Thoracic aorta (tissue), 2 donors: ENCODE measurements at regions not wholly inside any gene's neighbourhood (a gene's known extent, or its start where the extent isn't known, plus 50 kb on each side); places are given as distances from the start of the nearest gene placed in this dataset.

Experiments used
- ATAC-seq: fragments of 150-250 bp; one replicate; pipeline ENCODE4 v1.8.0; 2017; ENCODE audit warnings: low read depth; ENCODE audit not compliant: insufficient number of reproducible peaks, low FRiP score
- DNase-seq: peaks from one replicate; pipeline ENCODE4 v3.0.0-alpha.2; 2020; ENCODE audit warnings: low spot score
- H3K27ac ChIP-seq, 2 donors: fragments of 200-600 bp; sonication (generic); 1 replicate in 1 of 2; 2 replicates in 1 of 2; pipeline ENCODE4 v1.5.1; 2016; ENCODE audit warnings: mild to moderate bottlenecking in 2 of 2, moderate library complexity in 2 of 2
- H3K27me3 ChIP-seq: fragments of 200-600 bp; sonication (generic); replicated peaks from 2 replicates; pipeline ENCODE4 v1.6.0; 2016; ENCODE audit warnings: mild to moderate bottlenecking; ENCODE audit not compliant: insufficient read depth
- H3K36me3 ChIP-seq: fragments of 200-600 bp; sonication (generic); one replicate; pipeline ENCODE4 v1.5.1; 2016
- H3K4me1 ChIP-seq, 2 donors: fragments of 200-600 bp; sonication (generic); 1 replicate in 1 of 2; 2 replicates in 1 of 2; pipeline versions ENCODE4 v1.5.1 to v1.6.0; 2016; ENCODE audit warnings: low read depth in 2 of 2, mild to moderate bottlenecking in 1 of 2; ENCODE audit not compliant: control insufficient read depth in 1 of 2
- H3K4me3 ChIP-seq: fragments of 200-600 bp; sonication (generic); 2 replicates; pipeline ENCODE4 v1.5.1; 2016; ENCODE audit warnings: mild to moderate bottlenecking
- H3K9me3 ChIP-seq: fragments of 200-600 bp; sonication (generic); 2 replicates; pipeline ENCODE4 v1.5.1; 2016
- CTCF ChIP-seq: fragments of 200-600 bp; sonication (generic); IDR thresholded peaks from one replicate; pipeline ENCODE4 v1.5.1; 2019; ENCODE audit warnings: antibody characterized with exemption

DNA sequence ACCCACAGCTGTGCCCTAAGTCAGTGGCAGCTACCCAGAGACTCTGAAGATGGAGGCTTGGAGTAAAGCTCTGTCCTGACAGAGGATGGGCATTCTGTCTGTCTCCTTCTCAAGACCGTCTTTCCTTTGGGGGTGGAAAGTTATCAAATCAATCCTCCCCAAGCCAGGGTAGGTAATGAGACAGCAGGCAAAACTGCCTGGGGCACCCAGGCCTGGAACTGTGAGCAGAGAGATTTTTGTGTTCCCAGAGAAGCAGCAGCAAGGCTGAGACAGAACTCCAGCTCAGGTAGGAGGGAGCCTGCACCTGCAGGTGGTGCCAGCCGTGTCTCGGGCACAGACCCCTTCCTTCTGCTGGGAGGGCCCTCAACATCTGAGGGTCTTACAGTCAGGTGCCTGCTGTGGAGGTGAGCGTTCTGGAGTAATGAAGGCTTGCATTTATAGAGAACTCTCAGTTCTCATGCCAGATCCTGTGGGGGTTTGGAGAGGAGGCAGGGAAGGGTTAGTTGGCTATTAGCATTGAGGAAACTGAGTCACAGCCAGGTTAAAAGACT is 95.6 kb downstream of the RIPK4 start:
- DNase-seq, result no peak
- no peak for TF ChIP-seq CTCF
- H3K4me3 ChIP-seq, result no peak overlapping the region
- H3K27ac ChIP-seq, result no peak overlapping the region
- H3K9me3 ChIP-seq, result no peaks in the 10 kb centered on the region
- H3K4me1 ChIP-seq, result peaks cover 0 to 5% of the 10 kb centered on the region in 2 donors
- ATAC-seq, result no peak
- no peaks in the 10 kb centered on the region for H3K27me3 ChIP-seq
- no peaks in the 10 kb centered on the region for H3K36me3 ChIP-seq

DNA sequence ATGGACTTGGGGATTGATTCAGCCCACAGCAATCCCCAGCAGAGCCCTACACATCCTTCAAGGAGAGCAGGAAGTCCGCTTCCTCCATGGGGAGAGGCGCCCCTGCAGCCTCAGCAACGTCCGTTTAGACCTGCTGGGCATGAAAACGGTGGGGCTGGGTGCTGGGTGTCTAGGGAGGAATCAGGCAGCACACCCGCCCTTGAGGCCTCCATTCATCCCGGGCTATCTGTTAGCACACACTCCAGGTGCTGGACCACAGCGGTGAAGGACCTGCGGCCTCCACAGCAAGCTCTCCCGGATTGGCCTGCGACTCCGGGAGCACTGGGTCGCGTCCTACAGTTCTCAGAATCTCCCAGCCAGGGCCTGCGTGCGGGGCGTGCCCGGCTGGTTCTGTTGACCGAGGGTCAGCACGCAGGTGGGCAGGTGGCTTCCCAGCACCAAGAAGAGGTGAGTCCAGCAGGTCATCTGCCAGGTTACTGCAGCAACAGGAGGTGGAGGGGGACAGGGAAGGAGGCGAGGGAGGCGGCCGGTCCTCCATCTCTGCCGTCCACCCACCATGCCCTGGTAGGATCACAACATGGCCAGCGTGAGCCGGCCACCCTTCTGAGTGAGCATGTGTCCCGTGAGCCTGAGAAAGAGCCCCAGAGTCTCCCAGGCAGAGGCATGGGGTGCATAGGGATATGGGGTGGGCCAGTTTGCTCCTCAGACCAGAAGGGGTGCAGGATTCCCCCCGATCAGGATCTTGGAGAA is 96.6 kb downstream of the RIPK4 start:
- DNase-seq (no peak), ATAC-seq (no peak)
- no peak for TF ChIP-seq CTCF
- Histone ChIP-seq H3K27me3 (no peaks in the 10 kb centered on the region), H3K9me3 (no peaks in the 10 kb centered on the region), H3K4me1 (peaks cover 5 to 6% of the 10 kb centered on the region in 2 donors), H3K27ac (no peak overlapping the region), H3K36me3 (no peaks in the 10 kb centered on the region), H3K4me3 (no peak overlapping the region)

DNA sequence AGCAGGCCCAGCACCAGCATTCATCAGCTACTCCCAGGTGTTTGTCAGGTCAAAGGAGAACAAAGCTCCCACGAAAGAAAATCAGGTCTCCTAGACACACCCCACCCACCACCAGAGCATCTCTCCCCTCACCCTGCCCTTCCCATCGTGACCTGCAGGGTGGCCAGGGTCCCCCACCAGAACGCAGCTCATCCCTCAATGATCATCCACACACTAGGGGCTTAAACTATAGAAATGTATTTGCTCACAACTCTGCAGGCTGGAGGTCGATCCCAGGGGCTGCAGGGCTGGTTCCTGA is 97.4 kb downstream of the RIPK4 start:
- no peak for ATAC-seq
- Histone ChIP-seq H3K36me3 (no peaks in the 10 kb centered on the region), H3K9me3 (no peaks in the 10 kb centered on the region), H3K27ac (no peak overlapping the region), H3K27me3 (no peaks in the 10 kb centered on the region), H3K4me3 (no peak overlapping the region), H3K4me1 (peaks cover 8 to 14% of the 10 kb centered on the region in 2 donors)
- DNase-seq, result no peak
- no peak for TF ChIP-seq CTCF

- Histone ChIP-seq H3K4me3 (no peak overlapping the region), H3K36me3 (no peaks in the 10 kb centered on the region), H3K27ac (no peak overlapping the region), H3K9me3 (no peaks in the 10 kb centered on the region), H3K27me3 (no peaks in the 10 kb centered on the region), H3K4me1 (peaks cover 10 to 20% of the 10 kb centered on the region in 2 donors)
- no peak for DNase-seq
- no peak for TF ChIP-seq CTCF
- ATAC-seq, result no peak
Observed at GRCh38 chr21:41668686-41669532, 97.9 kb downstream of the RIPK4 start.

DNA sequence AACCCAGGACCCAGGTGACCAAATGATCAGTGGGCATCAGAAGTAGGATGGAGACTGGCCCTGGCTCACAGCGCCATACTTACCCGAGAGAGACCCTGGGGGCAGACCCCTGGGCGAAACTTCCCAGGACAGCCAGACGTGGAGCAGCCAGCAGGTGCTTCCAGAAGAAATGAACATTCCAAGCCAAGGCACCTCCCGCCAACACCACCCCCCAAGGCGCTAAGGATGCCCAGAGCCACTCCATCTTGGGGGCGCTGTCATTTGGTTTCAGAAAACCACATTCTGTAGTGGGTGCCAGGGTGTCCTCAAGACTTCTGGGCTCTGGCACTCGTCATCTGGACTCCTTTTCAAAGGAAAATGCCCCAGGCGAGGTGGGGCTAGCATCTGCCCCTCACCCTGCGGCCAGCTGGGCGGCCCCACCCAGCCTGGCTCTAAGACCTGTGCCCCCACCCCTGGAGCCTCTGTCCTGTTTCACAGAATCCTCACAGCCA is 98.8 kb downstream of the RIPK4 start:
- TF ChIP-seq CTCF, result no peak
- DNase-seq (no peak), ATAC-seq (no peak)
- no peaks in the 10 kb centered on the region for H3K36me3 ChIP-seq
- no peak overlapping the region for H3K27ac ChIP-seq
- no peaks in the 10 kb centered on the region for H3K9me3 ChIP-seq
- peaks cover 5 to 20% of the 10 kb centered on the region in 2 donors for H3K4me1 ChIP-seq
- no peaks in the 10 kb centered on the region for H3K27me3 ChIP-seq
- H3K4me3 ChIP-seq, result no peak overlapping the region
